GM18873 (cell line): ENCODE measurements at regions not wholly inside any gene's neighbourhood (a gene's known extent, or its start where the extent isn't known, plus 50 kb on each side); places are given as distances from the start of the nearest gene placed in this dataset.

ENCODE experiments used
- ATAC-seq: cut with Tn5 transposase; IDR thresholded peaks from one replicate; pipeline ENCODE4 v1.9.1; 2021; ENCODE audit warnings: mild to moderate bottlenecking, moderate library complexity, moderate number of reproducible peaks; ENCODE audit not compliant: unreplicated experiment, low FRiP score

DNA sequence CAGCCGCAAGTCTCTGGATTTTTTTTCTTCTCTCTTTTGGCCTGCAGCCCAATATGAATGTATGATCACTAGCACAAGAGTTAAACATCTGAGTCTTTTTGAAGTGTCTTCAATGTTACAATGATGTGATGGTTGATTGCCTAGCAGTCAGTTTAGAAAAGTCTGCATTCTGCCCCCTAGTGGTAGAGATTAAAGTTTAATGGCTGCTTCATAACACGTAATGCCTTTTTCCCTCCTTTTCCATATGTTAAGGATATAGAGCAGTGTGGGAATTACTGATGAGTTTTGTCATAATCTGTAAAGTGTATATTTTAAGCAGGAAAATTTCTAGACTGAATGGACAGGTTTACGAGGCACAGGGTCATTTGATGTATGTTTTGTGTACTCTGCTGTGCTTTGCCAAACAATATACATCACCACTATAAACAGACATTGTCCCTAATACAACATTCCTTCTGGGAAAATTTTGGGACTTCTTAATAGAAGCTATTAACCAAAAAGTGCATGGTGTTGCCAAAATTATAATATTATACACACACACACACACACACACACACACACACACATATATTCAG lies 1038.5 kb upstream of the NR2F2 start:
- peak; percentile 55 for ATAC-seq

DNA sequence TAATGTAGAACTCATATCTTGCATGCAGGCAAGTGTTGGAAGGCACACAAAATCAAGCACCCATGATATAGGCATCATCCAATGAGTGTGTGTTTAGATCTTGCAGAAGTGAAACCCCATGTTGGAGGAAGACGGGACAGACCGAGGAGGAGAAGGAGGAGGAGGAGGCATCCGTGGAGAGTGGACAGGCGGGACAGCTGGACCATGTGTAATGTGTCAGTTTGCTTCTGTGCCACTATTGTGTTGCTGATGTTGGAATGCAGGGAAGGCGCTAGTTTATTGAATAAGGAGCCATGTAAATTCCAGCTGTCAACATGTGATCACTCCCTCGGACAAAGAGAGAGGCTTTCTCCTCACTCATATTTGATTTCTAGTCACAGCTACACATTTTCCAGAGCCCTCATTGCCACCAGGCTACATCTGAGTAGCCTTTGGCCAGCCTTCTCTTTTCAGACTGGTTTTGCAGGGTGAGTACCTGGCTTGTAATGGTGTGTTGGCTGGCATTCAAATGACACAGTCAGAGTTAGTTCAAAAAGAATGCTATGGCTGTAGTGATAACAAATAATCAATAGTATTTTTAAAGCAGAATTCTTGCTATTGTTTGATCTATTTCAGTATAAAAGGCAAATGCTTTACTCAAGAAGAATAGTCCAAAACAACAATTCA lies 1037.6 kb upstream of the NR2F2 start:
- no peak for ATAC-seq

DNA sequence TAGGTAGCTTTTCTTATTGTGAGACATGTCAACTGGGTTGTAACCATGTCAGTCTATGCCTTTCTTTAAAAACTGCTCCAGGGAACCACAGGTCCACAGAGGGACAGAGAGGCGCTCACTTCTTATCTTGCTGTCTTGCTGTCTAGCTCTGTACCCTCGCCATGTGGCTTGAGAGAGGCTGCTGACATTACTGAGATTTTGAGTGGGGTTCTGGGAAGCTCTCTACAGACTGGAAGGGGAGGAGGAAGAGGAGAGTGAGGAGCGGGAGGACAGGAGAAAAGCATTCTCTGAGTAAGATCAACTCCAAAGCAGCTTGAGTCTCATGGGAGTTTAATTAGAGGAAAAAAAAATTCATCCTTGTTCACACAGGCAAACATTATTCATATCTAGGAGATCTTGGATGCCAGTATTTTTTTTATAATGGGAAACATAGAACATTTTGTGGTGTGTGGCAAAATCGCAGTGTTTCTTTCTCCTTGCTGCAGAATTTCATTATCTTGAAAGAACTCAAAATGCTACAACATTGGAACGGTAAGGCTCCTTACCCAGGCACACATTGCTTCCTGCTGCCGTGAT lies 1037.0 kb upstream of the NR2F2 start:
- ATAC-seq, result no peak

DNA sequence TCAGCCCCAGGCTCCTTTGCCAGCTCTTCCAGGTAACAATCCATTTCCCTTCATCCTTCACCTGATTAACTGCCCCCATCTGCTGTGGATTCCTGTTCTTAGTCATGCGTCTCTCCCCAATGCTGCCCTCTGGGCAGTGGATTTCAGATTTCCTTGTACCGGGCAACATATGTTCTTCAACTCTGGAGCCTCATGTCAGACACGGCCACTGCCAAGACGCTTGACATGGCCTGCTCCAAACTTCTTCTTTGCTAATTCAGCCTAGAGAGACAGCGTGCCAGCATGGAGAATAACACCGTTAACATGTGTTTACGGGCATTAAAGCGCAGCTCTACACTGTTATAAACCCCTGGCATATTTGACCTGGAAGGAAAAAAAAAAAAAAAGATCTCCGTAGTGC lies 1035.1 kb upstream of the NR2F2 start:
- ATAC-seq, result no peak

DNA sequence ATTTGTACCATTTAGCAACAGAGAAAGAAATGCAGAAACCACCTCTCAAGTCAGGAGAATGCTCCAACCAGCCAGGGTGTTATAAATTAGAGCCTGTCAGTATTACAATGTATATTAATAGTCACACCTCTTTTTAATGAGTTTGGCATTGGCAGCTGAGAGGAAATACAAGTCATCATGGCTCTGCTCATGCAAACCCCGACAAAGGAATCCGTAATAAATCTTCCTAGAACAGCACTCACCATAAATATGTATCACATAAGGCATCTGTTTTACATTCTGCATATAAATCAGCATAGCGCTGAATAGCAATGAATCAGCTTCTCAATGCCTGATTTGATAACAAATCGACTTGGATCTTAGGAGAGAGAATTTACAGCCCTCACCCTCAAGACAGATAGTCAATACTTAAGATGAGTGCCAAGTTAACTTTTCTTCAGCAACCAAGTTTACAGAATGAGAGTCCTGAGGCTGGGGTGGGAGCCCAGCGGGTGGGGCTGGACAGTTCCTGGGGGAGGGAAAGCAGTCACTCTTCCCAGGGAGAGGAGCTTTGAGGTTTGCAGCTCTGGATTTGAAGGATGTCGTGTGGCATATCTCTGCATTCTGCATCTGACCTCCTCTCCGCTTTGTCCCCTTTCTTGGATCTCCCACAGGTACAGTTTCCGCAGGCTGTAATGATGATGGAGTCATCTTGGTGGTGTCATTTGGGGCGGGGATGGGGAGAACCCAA lies 1034.4 kb upstream of the NR2F2 start:
- no peak for ATAC-seq

DNA sequence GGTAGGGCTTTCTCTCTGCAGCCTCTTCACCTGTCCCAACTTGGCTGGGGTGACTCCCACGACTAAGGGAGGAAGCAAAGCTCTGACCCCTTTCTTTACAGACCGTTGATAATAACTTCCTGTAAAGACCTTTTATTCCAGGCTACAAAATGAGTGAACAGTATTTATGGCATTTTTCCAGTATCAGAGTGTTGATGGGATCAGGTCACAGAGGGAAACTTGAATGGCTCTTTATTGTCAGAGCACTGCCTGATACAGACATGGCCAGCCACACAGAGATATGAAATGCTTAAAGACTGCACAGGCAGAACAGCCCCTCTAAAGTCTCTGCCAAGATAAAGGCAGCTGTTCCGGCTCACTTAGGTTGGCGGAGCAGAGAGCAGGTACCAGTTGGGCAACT lies 1033.9 kb upstream of the NR2F2 start:
- no peak for ATAC-seq

DNA sequence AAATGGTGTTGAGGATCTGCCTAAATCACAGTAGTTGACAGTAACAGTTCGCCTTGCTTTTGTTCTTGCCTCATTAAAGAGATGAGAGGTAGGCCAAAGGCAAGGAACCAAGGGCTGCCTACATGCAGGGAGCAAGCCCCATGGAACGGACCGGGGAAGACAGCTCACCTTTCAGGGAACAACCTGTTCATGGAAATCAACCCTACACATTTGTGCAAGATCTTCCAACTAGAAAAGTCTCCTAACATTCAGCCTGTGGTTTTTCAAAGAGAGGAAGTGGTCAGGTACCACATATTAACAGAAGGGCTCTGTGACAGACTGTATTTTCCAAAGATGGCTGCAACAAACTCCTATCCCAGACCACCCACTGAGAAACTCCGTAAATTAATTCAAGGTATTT lies 1031.8 kb upstream of the NR2F2 start:
- ATAC-seq, result no peak

DNA sequence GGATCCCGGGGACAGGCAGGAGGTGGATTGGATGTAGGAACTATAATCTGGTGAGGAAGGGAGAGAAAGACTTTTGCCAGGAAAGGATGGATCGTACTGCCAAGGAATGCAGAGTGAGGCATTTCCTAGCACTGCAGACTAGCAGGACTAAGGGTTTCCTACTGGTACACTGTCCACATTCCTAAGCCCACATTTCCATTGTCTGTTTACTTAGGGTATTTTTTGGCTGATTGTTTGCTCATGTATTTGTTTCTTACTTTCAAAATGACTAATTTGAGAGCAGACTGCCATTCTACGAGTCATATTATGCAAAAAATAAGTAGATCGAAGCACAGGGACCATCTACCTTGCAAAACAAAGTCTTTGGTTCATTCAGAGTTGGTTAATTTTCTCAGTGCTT lies 1029.5 kb upstream of the NR2F2 start:
- no peak for ATAC-seq

DNA sequence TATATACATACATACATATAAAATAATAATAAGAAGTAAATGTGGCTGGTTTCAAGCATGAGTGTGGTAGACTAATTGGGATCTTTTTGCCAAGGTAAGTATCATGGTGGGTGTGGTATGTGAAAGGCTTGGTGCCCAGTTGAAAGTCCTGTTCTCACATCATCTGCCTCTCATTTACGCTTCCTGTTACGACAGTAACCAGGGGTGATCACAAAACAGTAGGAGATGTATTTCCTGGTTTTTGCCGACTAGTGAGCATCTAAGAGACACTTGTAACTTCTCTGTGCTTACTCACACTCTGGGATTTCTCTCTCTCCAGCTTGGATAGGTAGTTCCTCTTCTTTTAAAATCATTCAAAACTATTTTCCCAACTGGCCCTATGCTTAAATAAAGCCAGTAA lies 1028.3 kb upstream of the NR2F2 start:
- no peak for ATAC-seq

DNA sequence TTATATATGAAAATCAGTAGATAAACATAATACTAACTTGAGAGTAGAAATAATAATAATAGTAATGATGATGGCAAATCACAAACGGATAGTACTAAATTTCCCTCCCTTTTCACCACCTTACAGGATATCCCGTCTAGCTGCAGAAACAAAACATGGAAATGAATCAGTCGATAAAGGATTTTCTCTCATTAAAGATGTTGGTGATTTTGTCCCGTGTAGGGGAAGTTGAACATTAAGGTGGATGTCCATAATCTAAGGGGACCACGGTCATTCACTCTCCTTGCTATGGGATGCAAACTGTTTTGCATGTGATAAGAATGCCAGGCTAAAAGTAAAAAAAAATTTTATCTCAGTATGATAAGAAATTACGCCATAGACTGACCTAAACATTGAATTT lies 1027.7 kb upstream of the NR2F2 start:
- ATAC-seq, result no peak

DNA sequence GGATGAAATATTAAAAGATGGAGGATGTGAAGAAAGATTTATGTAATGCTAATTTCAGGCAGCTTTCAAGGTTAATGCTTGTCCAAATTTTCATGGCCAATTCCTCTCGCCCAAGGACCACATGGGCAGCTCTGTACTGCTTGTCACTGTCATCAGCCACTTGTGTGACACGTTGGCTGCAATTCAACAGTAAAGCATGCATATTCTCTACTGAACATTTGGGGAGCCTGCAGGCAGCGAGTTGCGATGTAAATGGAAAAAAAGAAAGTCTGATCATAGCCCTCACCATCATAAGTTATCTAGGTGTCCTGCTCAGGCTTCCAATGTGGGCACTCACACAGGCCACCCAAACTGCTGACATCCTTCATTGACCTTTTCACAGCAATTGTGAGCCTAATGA lies 1026.8 kb upstream of the NR2F2 start:
- ATAC-seq, result no peak

DNA sequence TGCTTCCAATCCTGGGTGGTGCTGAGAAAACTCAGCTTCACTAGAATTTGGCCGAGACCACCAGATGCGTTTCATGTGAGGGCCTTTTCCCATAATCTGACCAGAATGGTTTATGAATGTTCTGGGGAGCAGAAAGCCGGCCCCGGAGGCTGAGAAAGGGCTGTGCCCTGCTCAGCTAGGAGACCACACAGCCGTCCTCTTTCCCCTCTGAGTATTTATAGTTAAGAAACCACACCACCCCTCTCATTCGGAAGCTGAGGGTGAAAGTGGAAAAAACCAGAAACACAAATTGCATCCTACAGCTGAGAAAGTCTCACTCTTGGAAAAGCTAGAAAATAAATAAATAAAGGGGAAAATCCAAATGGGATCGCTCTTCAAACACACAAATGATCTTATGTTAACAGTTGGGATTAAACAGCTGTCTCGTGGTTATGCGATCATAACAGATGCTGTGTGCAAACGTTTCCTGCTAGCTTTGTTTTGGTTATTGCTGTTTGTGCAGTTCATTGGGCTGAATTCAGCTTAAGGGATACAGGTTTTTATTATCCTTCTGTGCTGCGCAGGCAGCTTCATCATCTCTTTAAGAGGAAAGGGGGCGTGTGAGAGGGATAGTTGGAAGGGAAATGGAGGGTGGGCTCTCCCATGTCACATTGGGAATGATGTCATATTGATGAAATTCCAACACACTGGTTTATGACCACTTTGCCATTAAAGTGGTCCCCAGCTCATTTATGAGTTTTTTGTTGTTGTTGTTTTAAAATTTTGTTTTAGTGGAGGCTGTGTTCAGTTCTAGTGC lies 1026.2 kb upstream of the NR2F2 start:
- ATAC-seq, result no peak

DNA sequence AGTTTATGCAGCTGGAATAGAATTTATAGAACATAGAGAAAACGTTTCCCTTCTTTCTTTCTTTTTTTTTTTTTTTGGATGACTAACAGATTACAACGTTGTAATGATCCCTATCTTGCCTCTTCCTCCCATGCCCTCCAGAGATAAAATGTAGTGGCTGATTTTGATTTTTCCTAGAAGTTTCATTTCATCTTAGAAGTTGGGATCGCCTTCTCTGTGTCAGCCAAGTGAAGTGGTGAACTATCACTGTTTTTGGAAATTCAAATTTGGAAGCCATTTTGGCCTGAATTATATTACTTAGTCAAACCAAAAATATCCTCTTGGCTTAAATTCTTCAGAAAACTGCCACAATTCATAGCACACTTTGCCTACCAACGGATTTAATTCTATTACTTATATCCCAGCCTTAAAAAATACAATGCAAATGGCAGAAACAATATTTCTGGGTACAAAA lies 1025.5 kb upstream of the NR2F2 start:
- ATAC-seq, result no peak

DNA sequence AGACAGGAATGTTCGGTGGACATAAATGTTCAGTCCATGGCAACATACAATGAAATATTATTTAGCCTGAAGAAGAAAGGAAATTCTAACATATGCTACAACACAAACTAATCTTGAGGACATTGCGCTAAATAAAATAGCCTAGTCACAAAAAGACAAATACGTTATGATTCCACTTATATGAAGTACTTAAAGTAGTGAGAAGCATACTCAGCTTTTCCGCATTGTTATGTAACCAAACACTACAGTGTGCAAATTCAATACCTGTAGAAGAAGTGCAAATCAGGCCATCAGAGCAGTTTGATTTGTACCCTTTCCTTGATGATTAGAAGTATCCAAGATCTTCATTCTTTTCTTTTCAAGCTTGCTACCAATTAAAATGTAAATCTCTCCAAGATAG lies 1023.4 kb upstream of the NR2F2 start:
- ATAC-seq, result no peak

DNA sequence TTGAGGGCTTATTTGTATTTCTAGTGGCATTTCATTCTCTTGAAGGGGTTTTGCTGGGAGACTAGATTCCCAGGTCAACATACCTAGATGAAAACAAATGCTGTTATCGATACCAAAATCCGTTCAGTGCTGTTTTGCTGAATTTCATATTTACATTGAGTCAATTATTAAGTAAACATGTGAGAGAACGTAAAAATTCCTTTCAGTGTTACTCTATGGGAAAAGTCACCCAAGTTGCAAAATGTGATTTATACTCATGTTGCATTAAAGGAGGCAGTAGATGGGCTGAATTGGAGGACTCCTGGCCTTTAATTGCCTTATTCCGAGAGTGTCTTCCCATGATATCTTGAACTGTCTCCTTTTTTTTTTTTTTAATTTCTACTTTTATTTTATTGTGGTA lies 1011.3 kb upstream of the NR2F2 start:
- no peak for ATAC-seq

DNA sequence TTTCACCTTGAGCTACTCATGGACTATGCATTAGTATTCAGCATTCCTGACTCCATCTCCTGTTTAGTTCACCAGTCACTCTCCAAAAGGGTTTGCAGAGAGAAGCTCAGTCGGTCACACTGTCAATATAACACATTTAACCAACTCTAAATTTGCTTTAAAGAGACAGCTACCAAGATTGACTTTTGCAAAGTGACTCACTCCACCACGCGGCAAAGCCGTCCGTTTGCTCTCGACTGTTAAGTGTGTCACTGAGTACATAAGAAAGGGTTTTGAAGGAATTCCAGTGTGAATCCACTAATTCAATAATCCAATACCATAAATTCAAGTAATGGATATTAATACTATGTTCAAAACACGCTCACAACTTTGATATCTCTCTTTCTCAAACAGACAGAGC lies 1006.7 kb upstream of the NR2F2 start:
- ATAC-seq, result no peak

DNA sequence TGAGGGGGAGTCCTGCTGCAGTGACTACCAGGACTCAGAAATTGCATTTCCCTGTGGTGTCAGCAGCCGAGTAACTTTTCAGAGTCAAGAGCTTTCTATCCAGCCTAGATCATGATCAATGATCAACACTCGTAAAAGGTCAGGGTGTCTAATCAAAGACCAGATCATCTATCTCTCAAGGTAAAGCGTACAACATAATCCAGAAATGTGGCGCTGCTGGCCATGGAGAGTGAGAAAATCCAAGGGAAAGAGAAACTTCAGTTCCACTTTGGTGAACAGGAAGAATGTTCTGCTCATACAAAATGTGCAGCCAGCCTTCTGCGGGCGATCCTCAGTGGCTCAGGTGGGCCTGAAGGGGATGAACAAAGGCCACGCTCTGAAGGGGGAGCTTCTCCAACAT lies 1005.8 kb upstream of the NR2F2 start:
- no peak for ATAC-seq

DNA sequence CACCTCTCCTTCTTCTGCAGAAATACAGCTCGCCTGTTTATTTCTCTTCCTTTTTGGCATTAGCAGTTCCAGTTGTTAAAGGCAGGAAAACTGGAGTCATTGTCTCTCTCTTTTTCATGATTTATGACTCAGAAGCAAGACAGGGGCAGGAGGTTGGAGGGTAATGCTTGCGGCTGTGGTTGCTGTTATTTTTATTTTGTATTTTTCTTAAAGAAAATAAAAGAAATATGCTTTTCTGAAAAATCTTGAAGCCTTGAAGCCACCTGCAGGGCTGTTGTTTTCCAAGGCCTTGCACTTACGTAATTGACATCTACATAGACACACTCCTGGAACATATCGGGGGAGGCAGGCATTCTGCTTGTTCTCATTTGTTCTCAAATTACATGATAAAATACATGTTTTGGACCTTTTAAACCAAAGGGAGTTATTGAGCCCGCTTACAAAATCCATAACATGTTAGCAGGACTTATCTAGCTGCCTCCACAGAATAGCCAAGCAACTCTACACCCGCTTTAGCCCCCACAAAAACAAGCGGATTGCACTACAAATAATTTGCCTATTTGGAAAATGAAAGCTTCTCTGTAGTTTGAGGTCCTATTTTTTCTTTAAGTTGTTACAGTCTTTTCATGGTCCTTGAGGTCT lies 1004.6 kb upstream of the NR2F2 start:
- ATAC-seq, result no peak

DNA sequence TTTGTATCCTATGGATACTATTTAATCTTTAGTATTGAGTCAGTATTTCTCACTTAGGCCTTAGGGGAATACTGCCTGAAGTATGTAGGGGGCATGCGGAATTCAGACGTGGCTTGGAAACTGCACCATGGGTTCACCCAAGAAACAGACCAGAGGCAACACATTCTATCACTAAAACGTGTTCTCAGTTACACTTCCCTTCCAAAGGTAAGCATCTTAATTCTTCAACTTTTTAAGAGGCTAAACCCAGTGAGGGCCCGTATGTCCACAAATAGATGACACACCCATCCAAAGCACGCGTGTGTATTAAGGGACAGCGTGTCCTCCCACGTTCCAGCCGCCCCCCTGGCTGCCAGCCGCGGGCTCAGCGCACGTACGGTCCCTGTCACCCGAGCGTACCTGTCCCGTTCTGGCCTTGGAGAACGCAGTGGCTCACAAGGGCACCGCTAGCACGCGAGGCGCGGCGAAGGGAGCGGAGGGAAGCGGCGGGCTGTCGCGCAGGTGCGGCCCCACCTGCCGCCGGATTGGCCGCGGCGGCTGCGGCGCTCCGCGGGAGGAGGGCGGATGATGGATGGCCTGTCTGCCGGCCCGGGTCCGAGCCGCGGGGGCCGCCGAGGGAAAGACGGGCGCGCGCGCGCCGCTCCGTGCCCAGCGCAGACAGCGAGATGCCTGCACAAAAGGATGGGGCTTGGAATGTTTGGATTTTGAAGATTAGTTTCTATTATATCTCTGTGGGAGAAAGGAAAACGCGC lies 1003.9 kb upstream of the NR2F2 start:
- ATAC-seq, result no peak

DNA sequence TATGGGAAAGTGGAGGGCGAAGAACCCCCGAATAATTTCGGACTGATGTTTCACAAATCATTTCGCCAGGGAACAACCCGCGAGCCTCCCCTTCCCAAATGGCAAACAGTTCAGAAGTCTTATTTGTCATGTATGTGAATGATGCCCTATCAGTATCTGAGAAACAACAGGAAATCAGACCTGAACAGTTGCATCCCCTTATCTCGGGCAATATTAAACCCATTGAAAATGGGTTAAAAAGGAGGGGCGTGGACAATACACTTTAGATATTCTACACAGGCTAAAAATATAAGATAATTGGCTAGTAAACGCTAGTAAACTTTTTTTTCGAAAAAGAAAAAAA lies 1003.3 kb upstream of the NR2F2 start:
- ATAC-seq, result no peak
